H9 (cell line): ENCODE measurements at regions not wholly inside any gene's neighbourhood (a gene's known extent, or its start where the extent isn't known, plus 50 kb on each side); places are given as distances from the start of the nearest gene placed in this dataset.

Experiments
- DNase-seq: peaks from one replicate; pipeline ENCODE4 v3.0.0-alpha.2; 2017
- H2AFZ ChIP-seq: one replicate; pipeline ENCODE4 v1.6.1; 2013; ENCODE audit warnings: mild to moderate bottlenecking, low read length, control low read depth, moderate library complexity
- H2AK5ac ChIP-seq: 2 replicates; pipeline ENCODE4 v1.6.1; 2013; ENCODE audit warnings: low read length, control low read depth, mixed read lengths; ENCODE audit not compliant: insufficient read length
- H2BK120ac ChIP-seq: one replicate; pipeline ENCODE4 v1.6.1; 2013; ENCODE audit warnings: low read depth, mild to moderate bottlenecking, low read length, control low read depth, inconsistent platforms; ENCODE audit not compliant: poor library complexity, severe bottlenecking
- H2BK12ac ChIP-seq: 2 replicates; pipeline ENCODE4 v1.6.1; 2013; ENCODE audit warnings: low read length, control low read depth, mixed read lengths, low read depth; ENCODE audit not compliant: insufficient read length
- H2BK15ac ChIP-seq: 2 replicates; pipeline ENCODE4 v1.6.1; 2013; ENCODE audit warnings: low read depth, low read length, control low read depth
- H2BK20ac ChIP-seq: one replicate; pipeline ENCODE4 v1.6.1; 2013; ENCODE audit warnings: low read depth, mild to moderate bottlenecking, low read length, control low read depth, inconsistent platforms; ENCODE audit not compliant: poor library complexity, severe bottlenecking
- H2BK5ac ChIP-seq: 2 replicates; pipeline ENCODE4 v1.6.1; 2013; ENCODE audit warnings: low read length, control low read depth, mixed read lengths; ENCODE audit not compliant: insufficient read length
- H3K14ac ChIP-seq: 2 replicates; pipeline ENCODE4 v1.6.1; 2013; ENCODE audit warnings: low read length, control low read depth; ENCODE audit not compliant: insufficient read depth
- H3K18ac ChIP-seq: 2 replicates; pipeline ENCODE4 v1.6.1; 2013; ENCODE audit warnings: low read depth, mild to moderate bottlenecking, mixed read lengths, low read length, control low read depth; ENCODE audit not compliant: insufficient read length
- H3K23ac ChIP-seq: 2 replicates; pipeline ENCODE4 v1.6.1; 2013; ENCODE audit warnings: low read length, control low read depth, mixed read lengths, low read depth; ENCODE audit not compliant: insufficient read length
- H3K23me2 ChIP-seq: 2 replicates; pipeline ENCODE4 v1.6.1; 2013; ENCODE audit warnings: low read depth, mild to moderate bottlenecking, mixed read lengths, low read length, control low read depth; ENCODE audit not compliant: insufficient read length, poor library complexity, severe bottlenecking
- H3K27ac ChIP-seq: 2 replicates; pipeline ENCODE4 v1.5.1; 2013; ENCODE audit warnings: low read length, control low read depth, mixed read lengths, low read depth; ENCODE audit not compliant: insufficient read length
- H3K27me3 ChIP-seq: 2 replicates; pipeline ENCODE4 v1.6.1; 2013; ENCODE audit warnings: low read length, control low read depth, inconsistent platforms; ENCODE audit not compliant: insufficient read depth
- H3K4ac ChIP-seq: 2 replicates; pipeline ENCODE4 v1.6.1; 2013; ENCODE audit warnings: low read depth, mild to moderate bottlenecking, control low read depth, inconsistent platforms, low read length, moderate library complexity
- H3K4me1 ChIP-seq: 2 replicates; pipeline ENCODE4 v1.6.1; 2013; ENCODE audit warnings: low read length, control low read depth, inconsistent platforms; ENCODE audit not compliant: insufficient read depth
- H3K4me2 ChIP-seq: 2 replicates; pipeline ENCODE4 v1.6.1; 2013; ENCODE audit warnings: low read length, control low read depth, mixed read lengths; ENCODE audit not compliant: insufficient read length, insufficient read depth
- H3K56ac ChIP-seq: 2 replicates; pipeline ENCODE4 v1.6.1; 2013; ENCODE audit warnings: low read depth, mild to moderate bottlenecking, mixed read lengths, low read length, control low read depth; ENCODE audit not compliant: insufficient read length
- H3K79me1 ChIP-seq: 2 replicates; pipeline ENCODE4 v1.6.1; 2013; ENCODE audit warnings: low read depth, mild to moderate bottlenecking, moderate library complexity, low read length, control low read depth, inconsistent platforms; ENCODE audit not compliant: insufficient read depth, poor library complexity, severe bottlenecking
- H3K79me2 ChIP-seq: 2 replicates; pipeline ENCODE4 v1.6.1; 2013; ENCODE audit warnings: low read length, control low read depth, inconsistent platforms; ENCODE audit not compliant: insufficient read depth
- H3K9ac ChIP-seq: 2 replicates; pipeline ENCODE4 v1.6.1; 2013; ENCODE audit warnings: low read length, control low read depth, mixed read lengths; ENCODE audit not compliant: insufficient read length; ENCODE audit errors: extremely low read depth
- H3K9me3 ChIP-seq: one replicate; pipeline ENCODE4 v1.6.1; 2013; ENCODE audit warnings: low read depth, low read length, inconsistent platforms; ENCODE audit not compliant: control insufficient read depth
- H3T11ph ChIP-seq: one replicate; pipeline ENCODE4 v1.6.1; 2013; ENCODE audit warnings: mild to moderate bottlenecking, low read length, control low read depth, inconsistent platforms
- H4K20me1 ChIP-seq: one replicate; pipeline ENCODE4 v1.6.1; 2013; ENCODE audit not compliant: control insufficient read depth, insufficient read length, insufficient read depth
- H4K5ac ChIP-seq: 2 replicates; pipeline ENCODE4 v1.6.1; 2013; ENCODE audit warnings: low read depth, mild to moderate bottlenecking, mixed read lengths, low read length, control low read depth; ENCODE audit not compliant: insufficient read length
- H4K8ac ChIP-seq: replicated peaks from 2 replicates; pipeline ENCODE4 v1.6.1; 2013; ENCODE audit warnings: low read length, control low read depth, mixed read lengths, low read depth; ENCODE audit not compliant: insufficient read length
- H4K91ac ChIP-seq: 2 replicates; pipeline ENCODE4 v1.6.1; 2013; ENCODE audit warnings: low read depth, mild to moderate bottlenecking, moderate library complexity, mixed read lengths, low read length, control low read depth; ENCODE audit not compliant: insufficient read length
- H3K27ac Mint-ChIP-seq, 3 experiments: 2 replicates in 2 of 3; 3 replicates in 1 of 3; pipeline ENCODE4 v1.8.0; 2020 to 2021; ENCODE audit warnings: mixed read lengths in 3 of 3, mild to moderate bottlenecking in 1 of 3, moderate library complexity in 1 of 3
- H3K27me3 Mint-ChIP-seq: 2 replicates; pipeline ENCODE4 v1.8.0; 2021; ENCODE audit warnings: low read depth, mild to moderate bottlenecking, moderate library complexity, mixed read lengths
- H3K36me3 Mint-ChIP-seq, 3 experiments: 2 replicates in 2 of 3; 3 replicates in 1 of 3; pipeline ENCODE4 v1.8.0; 2020 to 2021; ENCODE audit warnings: low read depth in 3 of 3, mixed read lengths in 3 of 3; ENCODE audit not compliant: insufficient read depth in 1 of 3
- H3K4me1 Mint-ChIP-seq, 2 experiments: 2 replicates each; pipeline ENCODE4 v1.8.0; 2020; ENCODE audit warnings: mixed read lengths in 2 of 2
- H3K4me3 Mint-ChIP-seq, 2 experiments: 2 replicates in 1 of 2; 3 replicates in 1 of 2; pipeline ENCODE4 v1.8.0; 2020 to 2021; ENCODE audit warnings: mild to moderate bottlenecking in 2 of 2, mixed read lengths in 2 of 2, moderate library complexity in 1 of 2
- H3K9me3 Mint-ChIP-seq, 2 experiments: 2 replicates in 1 of 2; 3 replicates in 1 of 2; pipeline ENCODE4 v1.8.0; 2020; ENCODE audit warnings: mild to moderate bottlenecking in 2 of 2, mixed read lengths in 2 of 2, moderate library complexity in 1 of 2
- CTCF ChIP-seq: fragments of 200-600 bp; sonication (generic); conservative IDR thresholded peaks from 3 replicates; pipeline ENCODE4 v1.8.0; 2021; ENCODE audit warnings: antibody characterized with exemption, mild to moderate bottlenecking
- WGBS: extraction: QIAGEN DNeasy Blood & Tissue Kit; methylation state at CpG from one replicate; pipeline ENCODE4 v1.1.7; 2013; ENCODE audit warnings: missing lambda C conversion rate, low lambda C conversion rate, mixed read lengths; ENCODE audit not compliant: insufficient read length; ENCODE audit errors: extremely low coverage; 5-methylcytosine and 5-hydroxymethylcytosine counted together

DNA sequence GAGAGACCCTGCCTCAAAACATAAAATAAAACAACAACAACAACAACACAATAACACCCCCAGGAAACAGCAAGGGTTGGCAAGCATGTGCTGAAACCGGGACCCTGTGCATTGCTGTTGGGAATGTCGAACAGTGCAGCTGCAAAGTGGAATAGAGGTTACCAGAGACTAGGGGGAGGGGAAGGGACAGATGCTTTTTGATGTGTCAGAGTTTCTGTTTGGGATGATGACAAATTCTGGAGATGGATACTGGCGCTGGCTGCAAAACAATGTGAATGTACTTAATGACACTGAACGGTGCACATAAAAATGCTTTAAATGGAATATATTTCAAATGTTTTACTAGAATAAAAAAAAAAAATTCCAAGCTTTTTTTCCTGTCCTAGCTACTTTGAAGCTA, 241.8 kb downstream of the TEX36 start:
- no peak for DNase-seq
- no peak overlapping the region for H3K4ac ChIP-seq
- H3K56ac ChIP-seq, result no peak overlapping the region
- TF ChIP-seq CTCF, result no peak
- no peaks in the 10 kb centered on the region for H3K36me3 Mint-ChIP-seq
- H4K8ac ChIP-seq, result no peak overlapping the region
- no peak overlapping the region; a peak in 1 of 7 replicates for H3K27ac Mint-ChIP-seq
- no peak overlapping the region for H2BK120ac ChIP-seq
- H3K23ac ChIP-seq, result no peak overlapping the region
- H3K4me3 Mint-ChIP-seq, result no peak overlapping the region
- H4K20me1 ChIP-seq, result no peaks in the 10 kb centered on the region
- no peaks in the 10 kb centered on the region for H3K79me2 ChIP-seq
- H3K14ac ChIP-seq, result no peak overlapping the region
- no peak overlapping the region for H3K27ac ChIP-seq
- H3K4me2 ChIP-seq, result no peak overlapping the region
- no peaks in the 10 kb centered on the region for H3K27me3 ChIP-seq
- no peaks in the 10 kb centered on the region for H3K23me2 ChIP-seq
- no peak overlapping the region for H4K5ac ChIP-seq
- no peaks in the 10 kb centered on the region for H3K79me1 ChIP-seq
- no peaks in the 10 kb centered on the region for H3K9me3 ChIP-seq
- no peak overlapping the region for H2AFZ ChIP-seq
- no CpG with 5 or more reads among the region's 4 CpGs for WGBS
- H3K9me3 Mint-ChIP-seq, result no peaks in the 10 kb centered on the region
- no peak overlapping the region for H2BK15ac ChIP-seq
- peaks cover 4% of the 10 kb centered on the region for H3K27me3 Mint-ChIP-seq
- no peaks in the 10 kb centered on the region for H3K4me1 ChIP-seq
- no peak overlapping the region for H3T11ph ChIP-seq
- no peak overlapping the region for H2BK5ac ChIP-seq
- H3K9ac ChIP-seq, result no peak overlapping the region
- H2BK20ac ChIP-seq, result no peak overlapping the region
- H3K4me1 Mint-ChIP-seq, result no peaks in the 10 kb centered on the region
- no peak overlapping the region for H2BK12ac ChIP-seq
- no peak overlapping the region for H4K91ac ChIP-seq
- no peak overlapping the region for H2AK5ac ChIP-seq
- no peak overlapping the region for H3K18ac ChIP-seq
